Omental fat pad (tissue), 3 donors: ENCODE measurements at regions not wholly inside any gene's neighbourhood (a gene's known extent, or its start where the extent isn't known, plus 50 kb on each side); places are given as distances from the start of the nearest gene placed in this dataset.

ENCODE experiments used
- ATAC-seq: fragments of 150-250 bp; one replicate; pipeline ENCODE4 v1.9.1; 2016; ENCODE audit warnings: mild to moderate bottlenecking, moderate library complexity; ENCODE audit not compliant: low FRiP score
- DNase-seq: peaks from one replicate; pipeline ENCODE4 v3.0.0-alpha.2; 2019; ENCODE audit warnings: low spot score
- CTCF ChIP-seq, 3 donors: fragments of 450-650 bp; IDR thresholded peaks; one replicate each; pipeline ENCODE4 v1.5.1; 2016 to 2017; ENCODE audit warnings: antibody characterized with exemption in 3 of 3, mild to moderate bottlenecking in 3 of 3, moderate library complexity in 2 of 3

DNA sequence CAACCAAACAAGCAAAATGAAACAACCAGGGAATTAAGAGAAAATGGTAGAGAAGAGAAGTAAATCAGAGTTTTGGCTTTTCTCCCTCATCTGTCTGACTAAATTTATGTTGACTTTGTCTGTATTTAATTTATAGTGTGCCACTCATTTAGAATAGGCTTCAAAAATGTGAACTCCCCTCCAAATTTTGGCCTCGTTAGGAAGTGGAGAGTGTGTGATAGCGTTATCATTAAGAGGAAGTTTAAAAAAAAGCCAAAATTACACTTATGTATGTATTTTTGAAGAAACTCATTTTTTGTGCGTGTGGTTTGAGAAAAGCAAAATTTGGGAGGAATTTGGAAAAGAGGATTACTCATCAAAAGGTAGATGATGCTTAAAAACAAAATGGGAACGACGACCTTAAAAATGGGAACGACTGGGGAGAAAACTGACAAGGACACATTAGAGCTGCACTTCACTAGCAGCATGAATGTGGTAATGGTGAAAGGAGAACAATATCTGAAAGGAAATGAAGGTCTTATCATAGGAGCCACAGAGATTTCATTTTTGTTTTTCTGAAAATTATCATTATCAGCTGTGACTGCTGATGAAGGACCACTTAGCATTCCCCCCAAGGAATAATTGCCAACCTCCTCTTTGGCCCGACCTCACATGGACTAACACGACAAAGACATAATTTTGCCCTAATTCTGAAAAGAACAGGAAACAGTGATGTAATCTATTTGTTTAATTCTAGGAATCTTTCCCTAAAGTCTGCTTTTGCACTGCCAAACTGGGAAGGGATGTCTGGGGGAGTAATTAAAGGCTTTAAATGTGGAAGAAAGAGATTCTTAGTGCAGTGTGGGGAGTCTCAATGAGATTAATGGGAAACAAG lies 163.2 kb upstream of the P2RY1 start:
- no peak for DNase-seq
- no peak for ATAC-seq
- no peak for TF ChIP-seq CTCF (IDR thresholded peaks at IDR 0.05)

- ATAC-seq (no peak), DNase-seq (no peak)
- no peak for TF ChIP-seq CTCF (IDR thresholded peaks at IDR 0.05)
Measured at GRCh38 chr3:152672320-152672649, 162.6 kb upstream of the P2RY1 start.

DNA sequence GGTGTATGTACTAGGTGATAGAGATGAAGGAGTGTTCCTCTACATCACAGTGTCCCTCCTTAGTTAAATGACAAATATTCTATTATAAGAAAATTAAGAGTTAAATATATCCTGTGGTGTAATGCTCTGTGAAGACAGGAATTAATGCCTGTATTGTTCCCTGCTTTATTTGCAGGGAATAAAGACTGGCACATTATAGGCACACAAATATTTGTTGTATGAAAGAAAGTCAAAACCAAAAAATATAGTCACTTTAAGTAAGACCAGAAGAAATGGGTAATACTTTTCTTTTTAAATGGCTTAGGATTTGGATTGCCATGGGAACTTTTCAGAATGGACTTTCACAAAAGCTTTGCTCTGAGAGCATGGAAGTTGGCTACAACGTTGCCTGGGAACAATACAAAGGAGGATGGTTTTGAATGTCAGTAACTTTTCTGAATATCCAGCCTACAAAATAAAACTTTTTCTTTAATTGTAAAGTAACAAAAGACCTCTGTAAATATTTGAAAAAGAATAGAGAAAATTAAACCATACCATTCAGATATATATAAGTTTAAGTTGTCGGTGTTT lies 158.0 kb upstream of the P2RY1 start:
- ATAC-seq (no peak), DNase-seq (no peak)
- no peak for TF ChIP-seq CTCF (IDR thresholded peaks at IDR 0.05)

GRCh38 chr3:152677491-152677890 lies 157.4 kb upstream of the P2RY1 start:
- no peak for TF ChIP-seq CTCF (IDR thresholded peaks at IDR 0.05)
- ATAC-seq, result no peak
- no peak for DNase-seq

GRCh38 chr3:152682477-152682876 lies 152.5 kb upstream of the P2RY1 start:
- ATAC-seq (no peak), DNase-seq (no peak)
- no peak for TF ChIP-seq CTCF (IDR thresholded peaks at IDR 0.05)

DNA sequence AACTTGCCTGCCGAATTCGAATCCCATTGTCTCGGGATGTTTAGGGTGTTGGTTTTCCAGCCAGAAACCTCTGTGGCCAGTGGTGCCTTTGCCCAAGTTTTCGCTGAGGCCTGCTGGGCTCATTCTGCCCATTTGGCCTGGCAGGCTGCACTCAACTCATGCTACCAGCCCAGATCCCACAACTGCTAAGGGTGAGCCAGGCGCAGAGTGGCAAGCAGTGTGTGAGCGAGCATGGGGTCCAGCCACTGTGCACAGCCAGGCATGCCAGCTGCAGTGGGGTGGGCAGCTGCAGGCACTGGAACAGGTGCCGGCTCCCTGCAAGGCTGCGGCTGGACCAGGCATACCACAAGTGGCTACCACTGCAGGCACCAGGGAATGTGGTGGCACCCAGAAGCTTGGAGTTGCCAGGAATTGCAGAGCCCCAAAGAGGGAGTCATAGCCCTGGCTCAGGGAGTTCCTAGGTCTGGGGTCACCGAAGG lies 151.4 kb upstream of the P2RY1 start:
- DNase-seq, result no peak
- no peak for TF ChIP-seq CTCF (IDR thresholded peaks at IDR 0.05)
- ATAC-seq, result no peak

GRCh38 chr3:152684279-152684678 lies 150.7 kb upstream of the P2RY1 start:
- no peak for ATAC-seq
- no peak for DNase-seq
- TF ChIP-seq CTCF (IDR thresholded peaks at IDR 0.05), result no peak
